ENCODE measurements at regions not wholly inside any gene's neighbourhood (a gene's known extent, or its start where the extent isn't known, plus 50 kb on each side); places are given as distances from the start of the nearest gene placed in this dataset.

DNA sequence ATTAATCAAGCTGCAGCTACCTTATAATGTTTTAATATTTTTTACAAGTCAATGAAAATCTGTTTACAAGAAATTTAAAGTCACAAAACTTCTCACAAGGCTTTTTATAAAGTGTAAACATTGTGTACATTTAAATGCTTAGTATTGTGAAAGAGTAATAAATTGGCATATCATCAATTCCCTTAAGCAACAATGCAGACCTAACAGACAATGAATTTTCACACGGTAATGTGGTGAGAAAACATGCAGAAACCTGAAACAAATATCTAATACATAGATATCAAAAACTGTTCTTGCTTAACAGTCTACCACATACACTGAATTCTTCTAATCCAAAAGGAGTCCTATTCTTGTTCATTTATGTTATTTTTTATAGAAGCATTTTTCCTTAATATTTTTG lies 220.7 kb downstream of the CRPPA start:
- no peak for DNase-seq
- Histone ChIP-seq H3K4me1 (ENCODE audit: low read length) (no peaks in the 10 kb centered on the region), H4K20me1 (ENCODE audit: insufficient read depth, low read depth, low read length) (no peaks in the 10 kb centered on the region), H3K9ac (ENCODE audit: low read length) (no peak overlapping the region), H3K9me2 (replicated peaks; ENCODE audit: insufficient read depth, low read length) (no peaks in the 10 kb centered on the region), H3K4me2 (ENCODE audit: low read depth, low read length, poor library complexity, severe bottlenecking) (no peak overlapping the region), H3K36me3 (ENCODE audit: insufficient read depth, low read length) (no peaks in the 10 kb centered on the region), H3K79me2 (ENCODE audit: low read length) (no peaks in the 10 kb centered on the region), H3K4me3 (ENCODE audit: low read length) (no peak overlapping the region), H3K27me3 (ENCODE audit: low read length) (no peaks in the 10 kb centered on the region), H3K27ac (ENCODE audit: low read length) (no peak overlapping the region), H2AFZ (ENCODE audit: low read length) (no peak overlapping the region), H3K9me3 (ENCODE audit: low read length) (no peaks in the 10 kb centered on the region)

GRCh38 chr7:16193631-16194030 lies 227.7 kb downstream of the CRPPA start:
- no peak overlapping the region for H3K4me3 ChIP-seq (ENCODE audit: low read length)
- H3K9ac ChIP-seq (ENCODE audit: low read length) = no peak overlapping the region
- no peak for DNase-seq

DNA sequence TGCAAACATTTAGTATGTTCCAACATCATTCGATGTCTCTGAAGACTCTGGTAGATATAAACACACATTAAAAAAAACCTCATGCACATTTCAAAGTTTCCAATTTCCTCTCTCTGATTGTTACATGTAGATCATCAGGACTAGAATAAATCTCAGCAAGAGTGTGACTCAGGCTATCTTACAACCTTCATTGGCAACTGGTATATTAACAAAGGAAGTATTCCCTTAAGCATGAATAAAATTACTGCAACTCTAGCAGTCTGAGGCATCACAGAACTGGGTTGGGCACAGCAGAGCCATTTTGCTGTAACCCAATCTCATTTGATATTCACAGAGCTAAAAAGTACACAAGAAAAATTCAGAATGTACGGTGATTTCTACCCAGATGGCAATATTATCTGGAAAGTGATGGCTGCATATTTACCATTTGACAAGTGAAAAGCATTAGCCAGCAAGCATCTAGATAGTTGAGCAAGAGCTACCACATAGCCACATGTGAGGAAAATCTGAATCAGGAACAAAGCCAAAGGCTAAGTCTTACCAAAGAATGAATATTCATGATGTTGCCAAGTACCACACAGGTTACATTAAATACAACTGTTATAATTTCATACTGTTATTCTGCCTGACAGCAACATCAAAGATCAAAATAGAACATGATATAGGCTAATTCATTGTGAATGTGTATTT lies 232.2 kb downstream of the CRPPA start:
- Histone ChIP-seq H3K4me1 (ENCODE audit: low read length) (no peaks in the 10 kb centered on the region), H3K9ac (ENCODE audit: low read length) (no peak overlapping the region), H3K9me3 (ENCODE audit: low read length) (no peaks in the 10 kb centered on the region), H3K4me3 (ENCODE audit: low read length) (no peak overlapping the region), H3K4me2 (ENCODE audit: low read depth, low read length, poor library complexity, severe bottlenecking) (no peak overlapping the region), H2AFZ (ENCODE audit: low read length) (no peak overlapping the region), H3K79me2 (ENCODE audit: low read length) (no peaks in the 10 kb centered on the region), H3K27me3 (ENCODE audit: low read length) (no peaks in the 10 kb centered on the region), H3K9me2 (replicated peaks; ENCODE audit: insufficient read depth, low read length) (no peaks in the 10 kb centered on the region), H3K36me3 (ENCODE audit: insufficient read depth, low read length) (no peaks in the 10 kb centered on the region), H4K20me1 (ENCODE audit: insufficient read depth, low read depth, low read length) (no peaks in the 10 kb centered on the region), H3K27ac (ENCODE audit: low read length) (no peak overlapping the region)
- no peak for DNase-seq

More at GRCh38 chr7:16193631-16194030, 227.7 kb downstream of the CRPPA start:
- no peaks in the 10 kb centered on the region for H3K9me3 ChIP-seq (ENCODE audit: low read length)
- H3K27me3 ChIP-seq (ENCODE audit: low read length) = no peaks in the 10 kb centered on the region
- no peaks in the 10 kb centered on the region for H4K20me1 ChIP-seq (ENCODE audit: insufficient read depth, low read depth, low read length)
- H3K4me2 ChIP-seq (ENCODE audit: low read depth, low read length, poor library complexity, severe bottlenecking) = no peak overlapping the region
- no peaks in the 10 kb centered on the region for H3K79me2 ChIP-seq (ENCODE audit: low read length)
- H3K9me2 ChIP-seq (replicated peaks; ENCODE audit: insufficient read depth, low read length) = no peaks in the 10 kb centered on the region
- H3K4me1 ChIP-seq (ENCODE audit: low read length) = no peaks in the 10 kb centered on the region
- no peak overlapping the region for H2AFZ ChIP-seq (ENCODE audit: low read length)
- H3K36me3 ChIP-seq (ENCODE audit: insufficient read depth, low read length) = no peaks in the 10 kb centered on the region
- no peak overlapping the region for H3K27ac ChIP-seq (ENCODE audit: low read length)

- no peak for DNase-seq
- Histone ChIP-seq H3K4me2 (ENCODE audit: low read depth, low read length, poor library complexity, severe bottlenecking) (no peak overlapping the region), H3K79me2 (ENCODE audit: low read length) (no peaks in the 10 kb centered on the region)
Observed at GRCh38 chr7:16187131-16187530, 234.2 kb downstream of the CRPPA start.

GRCh38 chr7:16178585-16178984 lies 242.8 kb downstream of the CRPPA start:
- Histone ChIP-seq H3K9ac (ENCODE audit: low read length) (no peak overlapping the region), H3K4me2 (ENCODE audit: low read depth, low read length, poor library complexity, severe bottlenecking) (no peak overlapping the region), H3K79me2 (ENCODE audit: low read length) (no peaks in the 10 kb centered on the region), H3K4me3 (ENCODE audit: low read length) (no peak overlapping the region), H4K20me1 (ENCODE audit: insufficient read depth, low read depth, low read length) (no peaks in the 10 kb centered on the region), H3K27me3 (ENCODE audit: low read length) (no peaks in the 10 kb centered on the region), H3K36me3 (ENCODE audit: insufficient read depth, low read length) (no peaks in the 10 kb centered on the region), H3K9me3 (ENCODE audit: low read length) (no peaks in the 10 kb centered on the region), H3K9me2 (replicated peaks; ENCODE audit: insufficient read depth, low read length) (0 out of 2 replicates have a peak, but pooled peaks cover 5% of the 10 kb centered on the region), H3K4me1 (ENCODE audit: low read length) (no peaks in the 10 kb centered on the region), H2AFZ (ENCODE audit: low read length) (no peak overlapping the region), H3K27ac (ENCODE audit: low read length) (no peak overlapping the region)
- DNase-seq = no peak

More at GRCh38 chr7:16187131-16187530, 234.2 kb downstream of the CRPPA start:
- Histone ChIP-seq H3K27me3 (ENCODE audit: low read length) (no peaks in the 10 kb centered on the region), H3K4me1 (ENCODE audit: low read length) (no peaks in the 10 kb centered on the region), H2AFZ (ENCODE audit: low read length) (no peak overlapping the region), H3K27ac (ENCODE audit: low read length) (no peak overlapping the region), H3K9ac (ENCODE audit: low read length) (no peak overlapping the region), H3K4me3 (ENCODE audit: low read length) (no peak overlapping the region), H3K9me3 (ENCODE audit: low read length) (no peaks in the 10 kb centered on the region), H3K36me3 (ENCODE audit: insufficient read depth, low read length) (no peaks in the 10 kb centered on the region), H4K20me1 (ENCODE audit: insufficient read depth, low read depth, low read length) (no peaks in the 10 kb centered on the region), H3K9me2 (replicated peaks; ENCODE audit: insufficient read depth, low read length) (no peaks in the 10 kb centered on the region)

DNA sequence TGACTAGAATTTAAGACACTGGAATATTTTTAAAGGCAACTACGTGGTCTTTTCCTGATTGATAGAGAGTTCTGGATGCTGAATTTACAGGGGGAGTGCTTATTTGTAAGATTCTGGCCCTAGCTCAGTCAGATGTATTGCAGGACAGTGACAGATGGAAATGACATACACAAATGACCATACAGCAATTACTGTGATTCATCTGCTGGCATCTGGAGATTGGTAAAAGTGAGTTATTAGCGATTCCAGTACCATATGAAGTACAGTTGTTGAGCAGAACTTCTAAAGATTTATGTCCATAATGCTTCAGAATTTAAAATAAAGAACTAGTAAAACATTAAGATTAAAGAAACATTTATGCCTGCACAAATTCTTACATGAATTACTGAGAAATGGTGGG lies 243.2 kb downstream of the CRPPA start:
- Histone ChIP-seq H2AFZ (ENCODE audit: low read length) (no peak overlapping the region), H3K36me3 (ENCODE audit: insufficient read depth, low read length) (no peaks in the 10 kb centered on the region), H3K79me2 (ENCODE audit: low read length) (no peaks in the 10 kb centered on the region), H4K20me1 (ENCODE audit: insufficient read depth, low read depth, low read length) (no peaks in the 10 kb centered on the region), H3K4me1 (ENCODE audit: low read length) (no peaks in the 10 kb centered on the region), H3K9me2 (replicated peaks; ENCODE audit: insufficient read depth, low read length) (0 out of 2 replicates have a peak, but pooled peaks cover 5% of the 10 kb centered on the region), H3K27me3 (ENCODE audit: low read length) (no peaks in the 10 kb centered on the region), H3K4me3 (ENCODE audit: low read length) (no peak overlapping the region), H3K9me3 (ENCODE audit: low read length) (no peaks in the 10 kb centered on the region), H3K9ac (ENCODE audit: low read length) (no peak overlapping the region), H3K4me2 (ENCODE audit: low read depth, low read length, poor library complexity, severe bottlenecking) (no peak overlapping the region), H3K27ac (ENCODE audit: low read length) (no peak overlapping the region)
- no peak for DNase-seq

DNA sequence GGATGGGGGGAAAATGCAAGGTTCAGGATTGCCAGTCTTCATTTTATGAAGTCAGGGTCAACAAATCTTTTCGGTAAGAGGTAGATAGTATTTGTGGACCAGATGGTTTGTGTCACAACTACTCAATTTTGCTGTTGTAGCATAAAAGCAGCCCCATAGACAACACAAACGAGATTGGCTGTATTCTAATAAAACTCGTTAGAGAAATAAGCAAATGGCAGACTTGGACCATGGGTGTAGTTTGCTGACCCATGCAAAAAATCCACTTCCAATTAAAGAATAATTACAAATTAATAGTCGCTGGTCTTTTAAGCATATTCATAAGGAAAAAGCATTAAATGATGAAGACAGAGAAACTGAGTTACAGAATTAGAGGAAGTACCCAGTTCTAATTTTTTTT lies 247.1 kb downstream of the CRPPA start:
- Histone ChIP-seq H3K4me3 (ENCODE audit: low read length) (no peak overlapping the region), H3K4me2 (ENCODE audit: low read depth, low read length, poor library complexity, severe bottlenecking) (no peak overlapping the region)

GRCh38 chr7:16172366-16172765 lies 249.0 kb downstream of the CRPPA start:
- Histone ChIP-seq H4K20me1 (ENCODE audit: insufficient read depth, low read depth, low read length) (no peaks in the 10 kb centered on the region), H3K79me2 (ENCODE audit: low read length) (no peaks in the 10 kb centered on the region), H3K4me2 (ENCODE audit: low read depth, low read length, poor library complexity, severe bottlenecking) (no peak overlapping the region), H3K27ac (ENCODE audit: low read length) (no peak overlapping the region), H3K4me1 (ENCODE audit: low read length) (no peaks in the 10 kb centered on the region), H3K36me3 (ENCODE audit: insufficient read depth, low read length) (no peaks in the 10 kb centered on the region), H2AFZ (ENCODE audit: low read length) (no peak overlapping the region), H3K9me2 (replicated peaks; ENCODE audit: insufficient read depth, low read length) (0 out of 2 replicates have a peak, but pooled peaks cover 5% of the 10 kb centered on the region), H3K9ac (ENCODE audit: low read length) (no peak overlapping the region), H3K9me3 (ENCODE audit: low read length) (no peaks in the 10 kb centered on the region), H3K4me3 (ENCODE audit: low read length) (no peak overlapping the region), H3K27me3 (ENCODE audit: low read length) (no peaks in the 10 kb centered on the region)
- no peak for DNase-seq

More for the DNA sequence above, 247.1 kb downstream of the CRPPA start:
- no peaks in the 10 kb centered on the region for H3K4me1 ChIP-seq (ENCODE audit: low read length)
- no peak overlapping the region for H3K27ac ChIP-seq (ENCODE audit: low read length)
- H3K36me3 ChIP-seq (ENCODE audit: insufficient read depth, low read length) = no peaks in the 10 kb centered on the region
- no peak for DNase-seq
- H4K20me1 ChIP-seq (ENCODE audit: insufficient read depth, low read depth, low read length) = no peaks in the 10 kb centered on the region
- no peak overlapping the region for H3K9ac ChIP-seq (ENCODE audit: low read length)
- H3K9me3 ChIP-seq (ENCODE audit: low read length) = no peaks in the 10 kb centered on the region
- 0 out of 2 replicates have a peak, but pooled peaks cover 5% of the 10 kb centered on the region for H3K9me2 ChIP-seq (replicated peaks; ENCODE audit: insufficient read depth, low read length)
- no peaks in the 10 kb centered on the region for H3K79me2 ChIP-seq (ENCODE audit: low read length)
- no peak overlapping the region for H2AFZ ChIP-seq (ENCODE audit: low read length)
- H3K27me3 ChIP-seq (ENCODE audit: low read length) = no peaks in the 10 kb centered on the region

Data from Karpas-422 (cell line).